ENCODE measurements at regions not wholly inside any gene's neighbourhood (a gene's known extent, or its start where the extent isn't known, plus 50 kb on each side); places are given as distances from the start of the nearest gene placed in this dataset.

GRCh38 chr18:74023220-74023619, 124.4 kb downstream of the FBXO15 start:
- no peak for DNase-seq (ENCODE audit: low read depth in 2 of 2, low spot score in 1 of 2)

- DNase-seq (ENCODE audit: low read depth in 2 of 2, low spot score in 1 of 2): no peak
Measured at GRCh38 chr18:74019864-74020263, 127.8 kb downstream of the FBXO15 start.

GRCh38 chr18:74013955-74014354, 133.7 kb downstream of the FBXO15 start:
- DNase-seq (ENCODE audit: low read depth in 2 of 2, low spot score in 1 of 2): no peak

DNA sequence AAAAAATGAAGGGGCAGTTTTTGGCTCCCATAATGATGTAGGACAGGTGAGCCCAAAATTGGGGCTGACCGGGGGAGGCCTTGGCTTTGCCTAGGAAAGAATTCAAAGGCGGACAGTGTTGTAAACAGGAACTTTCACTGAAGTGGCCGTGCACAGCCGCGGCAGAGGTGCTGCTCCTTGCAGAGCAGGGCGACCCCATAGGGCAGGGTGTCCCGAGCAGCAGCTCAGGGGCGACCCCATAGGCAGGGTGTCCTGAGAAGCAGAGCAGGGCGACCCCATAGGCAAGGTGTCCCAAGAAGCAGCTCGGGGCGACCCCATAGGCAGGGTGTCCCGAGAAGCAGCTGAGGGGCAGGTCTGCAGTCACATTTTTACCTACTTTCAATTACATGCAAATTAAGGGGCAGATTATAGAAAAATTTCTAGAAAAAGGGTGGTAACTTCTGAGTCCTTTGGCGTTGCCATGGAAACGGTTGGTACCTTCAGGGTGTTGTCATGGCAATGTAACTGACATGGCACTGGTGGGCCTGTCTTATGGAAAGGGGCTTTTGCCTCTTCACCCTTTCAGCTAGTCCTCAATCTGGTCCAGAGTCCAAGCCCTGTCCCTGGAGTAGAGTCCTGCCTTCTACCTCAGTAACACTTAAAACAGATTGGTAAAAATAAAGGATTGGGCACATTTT, 134.5 kb downstream of the FBXO15 start:
- DNase-seq (ENCODE audit: low read depth in 2 of 2, low spot score in 1 of 2): no peak

- DNase-seq (ENCODE audit: low read depth in 2 of 2, low spot score in 1 of 2): no peak
Measured at GRCh38 chr18:74006143-74006542, 141.5 kb downstream of the FBXO15 start.

DNA sequence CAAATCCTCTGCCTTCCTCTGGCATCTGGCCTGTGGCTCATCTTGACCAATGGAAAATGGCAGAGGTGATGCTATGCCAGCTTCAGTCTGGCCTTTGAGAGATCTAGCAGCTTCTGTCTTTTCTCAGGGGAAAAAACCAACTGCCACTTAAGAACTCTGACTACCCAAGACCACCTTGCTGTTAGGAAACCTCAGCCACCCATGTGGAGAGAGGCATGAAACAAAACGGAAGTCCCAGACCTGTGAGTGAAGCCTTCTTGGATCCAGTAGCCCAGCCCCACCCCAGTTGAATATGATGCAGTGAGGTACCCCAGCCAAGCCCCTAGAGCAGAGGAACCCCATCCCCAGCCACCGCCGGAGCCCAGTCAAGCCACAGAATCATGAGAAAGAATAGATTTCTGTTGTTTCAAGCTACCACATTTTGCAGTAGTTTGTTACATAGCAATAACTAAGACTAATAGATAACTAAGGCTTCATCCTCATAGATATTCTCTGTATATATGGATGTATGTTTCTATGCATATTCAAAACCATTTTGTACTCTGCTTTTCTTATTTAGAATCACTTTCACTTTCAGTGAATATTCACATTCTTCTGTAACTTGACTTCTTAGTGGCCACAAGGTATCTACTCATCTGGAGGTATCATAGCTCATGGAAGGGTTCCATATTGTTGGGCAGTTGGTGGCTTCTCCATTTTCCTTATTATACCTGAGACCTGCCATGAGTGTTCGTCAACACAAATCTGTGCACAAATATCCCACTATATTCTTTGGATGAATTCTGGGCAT, 142.1 kb downstream of the FBXO15 start:
- DNase-seq (ENCODE audit: low read depth in 2 of 2, low spot score in 1 of 2): no peak

DNA sequence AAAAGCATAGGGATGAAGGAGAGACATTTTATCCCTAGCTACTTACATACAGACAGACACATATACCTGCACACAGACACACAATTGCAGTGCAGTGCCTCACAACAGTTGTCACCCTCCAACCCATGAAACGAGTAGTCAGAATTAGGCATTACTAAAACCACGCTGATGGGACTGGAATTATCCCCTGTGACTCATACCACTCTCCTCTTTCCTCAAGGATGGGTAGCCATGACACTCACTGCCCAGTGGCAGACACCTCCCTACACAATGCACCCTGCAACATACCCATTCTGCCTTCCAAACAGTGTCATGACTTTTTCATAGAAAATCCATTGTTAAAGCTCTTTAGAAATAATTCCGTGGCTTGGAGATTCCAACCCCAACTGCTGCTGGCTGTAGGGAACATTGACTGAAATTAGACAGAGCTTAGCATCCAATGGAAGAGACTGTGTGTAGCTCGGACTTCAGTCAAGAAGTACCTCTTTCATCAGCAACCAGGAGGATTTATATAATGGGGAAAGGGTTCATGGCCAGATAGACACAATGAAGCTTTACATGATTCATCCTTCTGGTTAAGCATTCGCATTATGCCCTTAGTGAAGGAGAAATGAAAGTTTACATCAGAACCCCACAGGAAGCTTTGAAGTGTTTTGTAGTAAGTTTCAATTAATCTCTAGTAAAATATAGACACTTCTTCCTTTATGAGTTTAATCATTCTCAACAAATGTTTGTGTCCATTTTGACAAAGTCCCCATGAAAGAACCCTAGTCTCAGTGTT, 155.2 kb downstream of the FBXO15 start:
- DNase-seq (ENCODE audit: low read depth in 2 of 2, low spot score in 1 of 2): no peak

GRCh38 chr18:73991570-73991969, 156.1 kb downstream of the FBXO15 start:
- DNase-seq (ENCODE audit: low read depth in 2 of 2, low spot score in 1 of 2): no peak

GRCh38 chr18:73990258-73990657, 157.4 kb downstream of the FBXO15 start:
- DNase-seq (ENCODE audit: low read depth in 2 of 2, low spot score in 1 of 2): no peak

- DNase-seq (ENCODE audit: low read depth in 2 of 2, low spot score in 1 of 2): no peak
Measured at GRCh38 chr18:73987247-73987980, 160.2 kb downstream of the FBXO15 start.

- DNase-seq (ENCODE audit: low read depth in 2 of 2, low spot score in 1 of 2): no peak
Measured at GRCh38 chr18:73986711-73987110, 160.9 kb downstream of the FBXO15 start.

GRCh38 chr18:73985855-73986625, 161.6 kb downstream of the FBXO15 start:
- DNase-seq (ENCODE audit: low read depth in 2 of 2, low spot score in 1 of 2): no peak

DNA sequence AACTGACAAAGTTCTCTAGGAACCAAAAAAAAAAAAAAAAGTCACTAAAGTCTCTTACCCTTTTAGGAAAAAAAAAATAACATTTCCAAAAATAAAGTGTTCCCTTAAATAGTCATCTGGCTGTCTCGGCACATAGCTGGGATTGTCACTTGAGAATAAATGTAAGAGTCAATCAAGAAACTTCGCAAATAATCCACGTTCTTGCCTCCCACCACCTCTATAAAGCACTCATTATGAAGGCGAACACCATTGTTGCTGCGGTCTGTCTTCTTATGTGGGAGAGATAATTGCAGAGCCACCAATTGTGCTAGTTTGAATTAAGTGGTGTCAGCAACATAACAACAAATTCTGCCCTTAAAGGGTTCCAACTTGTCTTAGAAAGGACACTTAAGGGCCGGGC, 163.7 kb downstream of the FBXO15 start:
- DNase-seq (ENCODE audit: low read depth in 2 of 2, low spot score in 1 of 2): no peak

- DNase-seq (ENCODE audit: low read depth in 2 of 2, low spot score in 1 of 2): no peak
Measured at GRCh38 chr18:73983496-73983895, 164.1 kb downstream of the FBXO15 start.

GRCh38 chr18:73981796-73982195, 165.8 kb downstream of the FBXO15 start:
- no peak for DNase-seq (ENCODE audit: low read depth in 2 of 2, low spot score in 1 of 2)

DNA sequence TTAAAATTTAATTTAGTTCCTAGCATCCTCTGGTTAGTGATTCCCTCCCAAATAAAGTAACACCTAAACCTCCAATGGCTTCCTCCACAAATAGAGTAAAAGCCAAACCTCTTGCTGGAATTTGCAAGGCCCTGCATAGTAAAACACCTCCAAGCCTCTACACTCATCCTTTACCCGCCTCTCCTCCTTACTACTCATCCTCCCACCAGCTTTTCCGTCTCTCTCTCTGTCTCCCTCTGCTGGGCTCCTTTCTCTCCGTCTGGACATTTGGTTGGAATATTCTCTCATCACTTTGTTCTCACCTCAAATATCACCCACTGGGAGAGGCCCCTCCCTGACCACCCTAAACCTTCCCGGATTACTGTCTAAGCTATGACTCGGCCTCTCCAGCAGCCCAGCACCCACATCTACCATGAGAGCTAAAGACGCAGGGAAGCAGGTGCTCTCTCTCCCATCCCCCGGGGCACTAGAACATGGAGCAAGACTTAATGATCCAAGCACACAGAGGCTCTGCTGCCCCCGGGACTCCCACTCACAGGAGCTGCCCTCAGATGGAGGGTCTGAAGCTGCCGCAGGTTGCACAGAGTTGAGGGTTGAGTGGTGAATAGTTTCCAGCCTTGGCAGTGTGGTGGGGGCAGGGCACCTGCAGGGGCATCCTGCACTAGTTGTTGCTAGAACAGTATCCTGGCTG, 167.2 kb downstream of the FBXO15 start:
- no peak for DNase-seq (ENCODE audit: low read depth in 2 of 2, low spot score in 1 of 2)

GRCh38 chr18:73979742-73980141, 167.9 kb downstream of the FBXO15 start:
- DNase-seq (ENCODE audit: low read depth in 2 of 2, low spot score in 1 of 2): no peak

DNA sequence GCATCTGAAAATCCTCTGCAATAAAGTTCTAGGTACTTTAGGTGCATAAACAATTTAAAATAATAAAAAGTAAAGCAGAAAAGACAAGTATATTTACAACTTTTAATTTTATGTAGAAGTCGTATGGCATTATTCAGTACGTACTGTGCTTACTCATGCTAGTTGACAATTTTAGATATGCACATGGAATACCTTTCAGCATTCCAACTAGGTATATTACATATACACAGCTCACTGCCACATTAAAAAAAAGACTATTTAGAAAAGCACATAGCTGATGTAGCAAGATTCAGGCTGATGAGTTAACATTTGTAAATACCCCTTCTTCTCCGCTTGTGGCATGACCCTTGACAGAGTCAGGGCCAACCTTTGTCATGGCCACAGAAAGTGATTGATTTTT, 171.2 kb downstream of the FBXO15 start:
- no peak for DNase-seq (ENCODE audit: low read depth in 2 of 2, low spot score in 1 of 2)

DNA sequence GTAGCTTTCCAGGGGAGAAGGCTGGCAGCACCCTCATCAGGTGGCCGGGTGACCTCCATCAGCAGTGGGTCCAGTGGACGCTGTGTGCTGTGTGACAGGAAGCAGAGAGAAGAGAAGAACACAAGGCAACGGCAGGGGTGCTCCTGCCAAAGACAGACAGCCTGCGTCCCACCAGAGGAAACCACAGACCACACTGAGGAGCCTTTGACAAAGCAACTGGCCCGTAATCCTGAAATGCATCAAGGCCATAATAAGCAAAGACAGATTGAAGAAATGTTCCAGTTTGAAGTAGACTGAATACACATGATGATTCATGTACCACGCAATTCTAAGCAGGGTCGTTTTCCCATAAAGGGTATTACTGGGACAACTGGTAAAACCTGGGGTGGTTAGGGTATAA, 172.4 kb downstream of the FBXO15 start:
- no peak for DNase-seq (ENCODE audit: low read depth in 2 of 2, low spot score in 1 of 2)

GRCh38 chr18:73973972-73974371, 173.7 kb downstream of the FBXO15 start:
- no peak for DNase-seq (ENCODE audit: low read depth in 2 of 2, low spot score in 1 of 2)

Measured in stimulated activated CD8-positive, alpha-beta memory T cell treated with anti-CD3 and anti-CD28 coated beads, Interleukin-4, amount 100 ng/mL, for 4 hours (primary cell).